HFF-Myc (cell line): ENCODE measurements at regions not wholly inside any gene's neighbourhood (a gene's known extent, or its start where the extent isn't known, plus 50 kb on each side); places are given as distances from the start of the nearest gene placed in this dataset.

Experiments
- DNase-seq: peaks from one replicate; pipeline ENCODE4 v3.0.0-alpha.2; 2011; ENCODE audit warnings: low read depth; ENCODE audit errors: extremely low read depth
- H3K4me3 ChIP-seq: replicated peaks from 2 replicates; pipeline ENCODE4 v1.5.1; 2011; ENCODE audit warnings: low read depth, mild to moderate bottlenecking, control low read depth, low read length
- TF ChIP-seq, protein P1 (sequence below): IDR thresholded peaks from 2 replicates; pipeline ENCODE4 v1.5.1; 2012; ENCODE audit warnings: mild to moderate bottlenecking, low read depth, low read length, control low read depth; ENCODE audit errors: missing control alignments

DNA sequence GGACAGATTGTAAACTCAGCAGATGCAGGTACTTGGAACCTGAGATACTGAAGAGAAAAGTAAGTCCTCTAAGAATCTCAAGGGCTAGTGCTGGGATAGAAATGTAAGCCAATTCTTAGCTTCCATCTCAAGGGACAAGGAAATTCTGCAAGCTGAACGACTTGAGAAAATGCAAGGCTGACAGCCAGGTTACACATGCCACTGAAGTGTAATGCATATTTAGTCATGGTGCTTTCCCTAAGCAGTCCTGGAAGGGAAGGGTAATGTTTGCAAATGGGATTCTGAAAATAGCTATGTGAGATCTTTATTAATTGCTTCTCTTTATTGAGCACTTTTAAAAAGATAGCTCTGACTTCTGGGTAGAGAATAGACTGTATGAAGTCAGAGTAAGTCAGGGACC is 402.7 kb upstream of the SEL1L start:
- no peak overlapping the region for H3K4me3 ChIP-seq
- TF ChIP-seq, protein P1, sequence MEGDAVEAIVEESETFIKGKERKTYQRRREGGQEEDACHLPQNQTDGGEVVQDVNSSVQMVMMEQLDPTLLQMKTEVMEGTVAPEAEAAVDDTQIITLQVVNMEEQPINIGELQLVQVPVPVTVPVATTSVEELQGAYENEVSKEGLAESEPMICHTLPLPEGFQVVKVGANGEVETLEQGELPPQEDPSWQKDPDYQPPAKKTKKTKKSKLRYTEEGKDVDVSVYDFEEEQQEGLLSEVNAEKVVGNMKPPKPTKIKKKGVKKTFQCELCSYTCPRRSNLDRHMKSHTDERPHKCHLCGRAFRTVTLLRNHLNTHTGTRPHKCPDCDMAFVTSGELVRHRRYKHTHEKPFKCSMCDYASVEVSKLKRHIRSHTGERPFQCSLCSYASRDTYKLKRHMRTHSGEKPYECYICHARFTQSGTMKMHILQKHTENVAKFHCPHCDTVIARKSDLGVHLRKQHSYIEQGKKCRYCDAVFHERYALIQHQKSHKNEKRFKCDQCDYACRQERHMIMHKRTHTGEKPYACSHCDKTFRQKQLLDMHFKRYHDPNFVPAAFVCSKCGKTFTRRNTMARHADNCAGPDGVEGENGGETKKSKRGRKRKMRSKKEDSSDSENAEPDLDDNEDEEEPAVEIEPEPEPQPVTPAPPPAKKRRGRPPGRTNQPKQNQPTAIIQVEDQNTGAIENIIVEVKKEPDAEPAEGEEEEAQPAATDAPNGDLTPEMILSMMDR, result no peak
- no peak for DNase-seq

- TF ChIP-seq, protein P1, result no peak
- H3K4me3 ChIP-seq, result no peak overlapping the region
- no peak for DNase-seq
These were observed 403.2 kb upstream of the SEL1L start for GRCh38 chr14:81936902-81937301.

DNA sequence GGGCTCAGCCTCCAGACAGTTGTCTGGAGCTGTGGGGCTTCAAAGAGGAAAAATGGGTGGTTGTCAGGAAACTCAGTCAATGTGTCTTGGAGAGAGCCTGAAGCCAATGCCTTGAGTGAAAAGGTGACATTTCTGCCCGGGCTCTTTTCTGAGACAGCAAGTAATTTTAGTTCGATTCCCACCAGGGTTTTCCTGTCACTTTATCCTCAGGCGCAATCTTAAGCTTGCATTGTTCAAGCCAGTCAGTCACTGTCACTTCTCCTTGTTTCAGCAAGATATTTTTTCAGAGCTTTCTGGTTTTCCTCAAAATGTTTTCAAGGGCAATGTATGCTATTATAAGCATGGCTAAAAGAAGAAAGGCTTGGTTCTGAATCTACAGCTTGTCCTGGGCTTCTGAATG is 404.7 kb upstream of the SEL1L start:
- DNase-seq, result no peak
- TF ChIP-seq, protein P1, result no peak
- no peak overlapping the region for H3K4me3 ChIP-seq

DNA sequence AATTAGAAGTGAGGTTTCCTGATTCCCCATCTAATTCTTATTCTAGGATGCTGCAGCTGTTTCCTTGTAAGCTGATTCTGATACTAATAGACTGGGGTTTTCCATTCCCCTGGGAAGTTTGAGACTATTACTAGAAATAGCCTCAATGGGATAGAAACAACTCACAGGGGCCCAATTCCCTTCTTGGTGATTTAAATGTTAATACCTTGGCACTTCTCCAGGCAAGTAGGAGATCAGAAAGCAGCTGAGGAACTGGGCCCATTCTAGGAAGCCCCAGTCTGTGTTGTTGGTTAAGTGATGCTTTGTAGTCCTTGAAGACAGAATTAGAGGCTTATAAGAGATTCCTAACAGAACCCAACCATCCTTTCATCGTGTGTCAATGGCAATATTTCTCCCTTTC is 407.0 kb upstream of the SEL1L start:
- no peak for DNase-seq
- TF ChIP-seq, protein P1, result no peak
- no peak overlapping the region for H3K4me3 ChIP-seq

GRCh38 chr14:81942071-81942470 is 408.4 kb upstream of the SEL1L start:
- DNase-seq, result no peak
- H3K4me3 ChIP-seq, result no peak overlapping the region
- TF ChIP-seq, protein P1, result no peak

DNA sequence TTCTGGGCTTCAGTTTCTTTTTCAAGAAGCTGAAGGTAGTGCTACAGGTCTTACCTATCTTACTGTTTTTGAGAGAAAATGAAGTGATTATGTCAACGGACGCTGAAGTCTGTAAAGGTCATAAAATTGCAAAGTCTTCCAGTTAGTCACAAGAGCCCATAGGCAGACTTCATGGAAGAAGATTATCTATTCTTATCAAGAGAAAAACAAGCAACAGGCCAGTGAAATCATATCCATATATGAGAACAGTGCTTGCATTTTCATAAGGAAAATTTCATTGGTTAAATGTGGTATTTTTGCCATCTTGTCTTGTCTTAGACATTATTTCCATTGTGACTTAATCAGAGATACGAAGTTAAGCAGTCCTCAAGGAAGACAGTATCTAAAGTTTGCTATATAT is 412.7 kb upstream of the SEL1L start:
- TF ChIP-seq, protein P1, result no peak
- H3K4me3 ChIP-seq, result no peak overlapping the region
- DNase-seq, result no peak
